IMR-90 (cell line): ENCODE measurements at regions not wholly inside any gene's neighbourhood (a gene's known extent, or its start where the extent isn't known, plus 50 kb on each side); places are given as distances from the start of the nearest gene placed in this dataset.

Experiments
- ATAC-seq: fragments of 200-7000 bp; cut with Tn5 transposase; 2 replicates; pipeline ENCODE4 v1.9.1; 2020; ENCODE audit warnings: low read depth, mild to moderate bottlenecking, moderate library complexity
- BruUV-seq: library from RNA; stranded (reverse); fragments of 400-500 nt; replicated peaks from 2 replicates; lab custom pipeline; 2021; lab: Mats Ljungman, UMichigan
- CTCF ChIA-PET: fragments of 300-600 bp; formaldehyde crosslinking; extraction: SDS; loops from one replicate; lab custom pipeline; 2021; ENCODE audit warnings: antibody characterized with exemption; lab: Yijun Ruan, JAX
- POLR2A ChIA-PET: fragments of 300-600 bp; sonication (Branson Sonifier 250); formaldehyde crosslinking; loops from one replicate; lab custom pipeline; 2022; ENCODE audit warnings: antibody characterized with exemption; ENCODE audit not compliant: unreplicated experiment; lab: Charles Lee
- DNase-seq: peaks from one replicate; pipeline ENCODE4 v3.0.0; 2013
- H2AFZ ChIP-seq: replicated peaks from 2 replicates; pipeline ENCODE3; 2013; ENCODE audit warnings: low read length, mild to moderate bottlenecking; ENCODE audit not compliant: poor library complexity
- H2AK5ac ChIP-seq: 2 replicates; pipeline ENCODE4 v1.6.1; 2013; ENCODE audit warnings: low read depth, low read length, inconsistent platforms
- H2AK9ac ChIP-seq: replicated peaks from 2 replicates; pipeline ENCODE3; 2013; ENCODE audit warnings: mild to moderate bottlenecking, low read depth, low read length, moderate library complexity; ENCODE audit not compliant: poor library complexity
- H2BK120ac ChIP-seq: 2 replicates; pipeline ENCODE4 v1.6.1; 2013; ENCODE audit warnings: low read depth, low read length, inconsistent platforms
- H2BK15ac ChIP-seq: 3 replicates; pipeline ENCODE4 v1.6.1; 2013; ENCODE audit warnings: low read depth, low read length, inconsistent platforms
- H2BK20ac ChIP-seq: 2 replicates; pipeline ENCODE4 v1.6.1; 2013; ENCODE audit warnings: low read depth, mild to moderate bottlenecking, inconsistent platforms, low read length, moderate library complexity
- H2BK5ac ChIP-seq: 2 replicates; pipeline ENCODE4 v1.6.1; 2013; ENCODE audit warnings: mild to moderate bottlenecking, low read depth, low read length, inconsistent platforms; ENCODE audit not compliant: poor library complexity, severe bottlenecking
- H3K14ac ChIP-seq: replicated peaks from 2 replicates; pipeline ENCODE4 v1.6.1; 2013; ENCODE audit warnings: low read depth, low read length, inconsistent platforms
- H3K18ac ChIP-seq: 2 replicates; pipeline ENCODE4 v1.6.1; 2013; ENCODE audit warnings: low read depth, low read length, control low read depth
- H3K23ac ChIP-seq: 2 replicates; pipeline ENCODE4 v1.6.1; 2013; ENCODE audit warnings: low read depth, low read length, inconsistent platforms
- H3K27ac ChIP-seq: 2 replicates; pipeline ENCODE4 v1.5.1; 2013; ENCODE audit warnings: mild to moderate bottlenecking, control low read depth, low read length; ENCODE audit not compliant: insufficient read depth
- H3K27me3 ChIP-seq: 2 replicates; pipeline ENCODE4 v1.6.1; 2013; ENCODE audit warnings: low read length; ENCODE audit not compliant: control insufficient read depth, insufficient read depth
- H3K36me3 ChIP-seq: 2 replicates; pipeline ENCODE4 v1.6.1; 2013; ENCODE audit warnings: low read length, mixed read lengths; ENCODE audit not compliant: control insufficient read depth, insufficient read depth
- H3K4ac ChIP-seq: 2 replicates; pipeline ENCODE4 v1.6.1; 2013; ENCODE audit warnings: low read depth, low read length, inconsistent platforms
- H3K4me1 ChIP-seq: 2 replicates; pipeline ENCODE4 v1.6.1; 2013; ENCODE audit warnings: low read length, mixed read lengths; ENCODE audit not compliant: control insufficient read depth, insufficient read depth
- H3K4me2 ChIP-seq: 2 replicates; pipeline ENCODE4 v1.6.1; 2013; ENCODE audit warnings: low read depth, mild to moderate bottlenecking, control low read depth, low read length, moderate library complexity
- H3K4me3 ChIP-seq: 2 replicates; pipeline ENCODE4 v1.5.1; 2013; ENCODE audit warnings: low read depth, mild to moderate bottlenecking, control low read depth, low read length, moderate library complexity; ENCODE audit not compliant: insufficient read depth
- H3K56ac ChIP-seq: 2 replicates; pipeline ENCODE4 v1.6.1; 2013; ENCODE audit warnings: low read length, inconsistent platforms; ENCODE audit not compliant: insufficient read depth; ENCODE audit errors: extremely low read depth
- H3K79me1 ChIP-seq, 2 experiments: 2 replicates each; pipeline ENCODE4 v1.6.1; 2013; ENCODE audit warnings: low read length in 2 of 2, inconsistent platforms in 1 of 2, low read depth in 1 of 2
- H3K9ac ChIP-seq: 2 replicates; pipeline ENCODE4 v1.6.1; 2013; ENCODE audit warnings: low read depth, low read length, control low read depth
- H3K9me1 ChIP-seq: 2 replicates; pipeline ENCODE4 v1.6.1; 2013; ENCODE audit warnings: low read length, inconsistent platforms; ENCODE audit not compliant: insufficient read depth
- H3K9me3 ChIP-seq: 2 replicates; pipeline ENCODE4 v1.6.1; 2013; ENCODE audit warnings: low read length; ENCODE audit not compliant: control insufficient read depth, insufficient read depth
- H4K20me1 ChIP-seq: 2 replicates; pipeline ENCODE4 v1.6.1; 2013; ENCODE audit warnings: low read length, inconsistent platforms; ENCODE audit not compliant: insufficient read depth
- H4K5ac ChIP-seq: 2 replicates; pipeline ENCODE4 v1.6.1; 2013; ENCODE audit warnings: mild to moderate bottlenecking, low read depth, low read length, control low read depth
- H4K8ac ChIP-seq, 2 experiments: 2 replicates each; pipeline ENCODE4 v1.6.1; 2013; ENCODE audit warnings: low read depth in 2 of 2, low read length in 2 of 2, control low read depth in 1 of 2, inconsistent platforms in 1 of 2
- H4K91ac ChIP-seq: 2 replicates; pipeline ENCODE4 v1.6.1; 2013; ENCODE audit warnings: low read depth, low read length, inconsistent platforms; ENCODE audit not compliant: insufficient read depth
- CEBPB ChIP-seq: IDR thresholded peaks from 2 replicates; pipeline ENCODE4 v1.6.1; 2012; ENCODE audit warnings: low read depth, low read length, improper control_type of control experiment
- CHD1 ChIP-seq: IDR thresholded peaks from 2 replicates; pipeline ENCODE4 v1.6.1; 2012; ENCODE audit warnings: low read depth, low read length, improper control_type of control experiment
- FOS ChIP-seq: fragments of 150-350 bp; IDR thresholded peaks from 2 replicates; pipeline ENCODE4 v1.6.1; 2016; ENCODE audit warnings: low read depth, low read length
- MAFK ChIP-seq: IDR thresholded peaks from 2 replicates; pipeline ENCODE4 v1.6.1; 2012; ENCODE audit warnings: low read depth, low read length, improper control_type of control experiment
- MAZ ChIP-seq: IDR thresholded peaks from 2 replicates; pipeline ENCODE4 v1.6.1; 2012; ENCODE audit warnings: low read depth, mild to moderate bottlenecking, low read length, improper control_type of control experiment, moderate library complexity, borderline replicate concordance
- MXI1 ChIP-seq: IDR thresholded peaks from 2 replicates; pipeline ENCODE4 v1.6.1; 2012; ENCODE audit warnings: low read depth, mild to moderate bottlenecking, low read length, moderate library complexity, borderline replicate concordance
- POLR2A ChIP-seq: IDR thresholded peaks from 2 replicates; pipeline ENCODE4 v1.6.1; 2012; ENCODE audit warnings: mild to moderate bottlenecking, low read depth, low read length
- RAD21 ChIP-seq: IDR thresholded peaks from 2 replicates; pipeline ENCODE4 v1.6.1; 2012; ENCODE audit warnings: low read length, improper control_type of control experiment
- RFX5 ChIP-seq: IDR thresholded peaks from 2 replicates; pipeline ENCODE4 v1.8.0; 2012; ENCODE audit warnings: low read depth, mild to moderate bottlenecking, low read length, moderate library complexity
- SMC3 ChIP-seq: fragments of 150-350 bp; IDR thresholded peaks from 2 replicates; pipeline ENCODE4 v1.6.1; 2016; ENCODE audit warnings: low read depth, mild to moderate bottlenecking, antibody characterized with exemption, low read length, moderate library complexity
- WGBS, 2 experiments: methylation state at CpG; one replicate each; pipeline versions ENCODE4 v1.1.5 to v1.1.7; 2013; ENCODE audit warnings: missing lambda C conversion rate in 2 of 2; ENCODE audit not compliant: insufficient read length in 1 of 2; ENCODE audit errors: extremely low coverage in 2 of 2; 5-methylcytosine and 5-hydroxymethylcytosine counted together
- dilution Hi-C: fragments of 300-500 bp; cut with HindIII; formaldehyde crosslinking; loops from one replicate; pipeline ENCODE4 v1.14.3; 2018; ENCODE audit warnings: low sequenced_read_pairs; ENCODE audit not compliant: unreplicated experiment
- in situ Hi-C: fragments of 300-500 bp; cut with MboI; formaldehyde crosslinking; loops from 3 replicates; pipeline ENCODE4 v1.14.3; 2019; ENCODE audit warnings: low sequenced_read_pairs, inconsistent platforms, mixed read lengths
- intact Hi-C: fragments of 100-400 bp; cut with micrococcal nuclease; formaldehyde crosslinking; loops from 2 replicates; pipeline ENCODE4 v1.10.0; 2022
- TF ChIP-seq, protein P1 (sequence below): fragments of 150-350 bp; IDR thresholded peaks from 2 replicates; pipeline ENCODE4 v1.6.1; 2017; ENCODE audit warnings: mild to moderate bottlenecking, antibody characterized with exemption, low read length, low read depth
- TF ChIP-seq, protein P2 (sequence below): conservative IDR thresholded peaks from 2 replicates; pipeline ENCODE4 v1.5.1; 2012; ENCODE audit warnings: mild to moderate bottlenecking, low read depth, low read length, improper control_type of control experiment
- TF ChIP-seq, protein P3 (sequence below): fragments of 150-350 bp; IDR thresholded peaks from 2 replicates; pipeline ENCODE4 v1.6.1; 2016; ENCODE audit warnings: low read depth, mild to moderate bottlenecking, low read length, moderate library complexity, borderline replicate concordance

DNA sequence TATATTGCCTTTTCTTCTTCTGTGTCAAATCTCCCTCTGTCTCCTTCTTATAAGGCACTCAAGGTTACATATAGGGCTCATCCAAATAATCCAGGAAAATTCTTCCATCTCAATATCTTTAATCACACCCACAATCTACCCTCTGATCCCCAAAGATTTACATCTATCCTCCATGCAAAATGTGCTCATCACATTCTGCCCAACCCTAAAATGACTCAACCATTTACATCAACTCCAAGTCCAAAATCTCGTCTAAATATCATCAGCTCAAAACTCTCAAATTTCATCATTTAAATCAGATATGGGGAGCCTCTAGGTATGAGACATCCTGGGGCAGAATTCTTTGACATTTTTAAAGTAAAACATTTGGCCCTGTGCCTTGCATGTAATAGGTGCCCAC is 1349.8 kb downstream of the SUCLG1 start:
- H3K9me3 ChIP-seq, result no peaks in the 10 kb centered on the region
- H3K36me3 ChIP-seq, result no peaks in the 10 kb centered on the region
- H3K79me1 ChIP-seq, result no peaks in the 10 kb centered on the region
- H2BK5ac ChIP-seq, result no peak overlapping the region
- no peak overlapping the region for H2BK15ac ChIP-seq
- H3K9ac ChIP-seq, result no peak overlapping the region
- no peak overlapping the region for H4K8ac ChIP-seq
- H3K4me3 ChIP-seq, result no peak overlapping the region
- in situ Hi-C loops, result no loop called here
- no peak overlapping the region for H2AK9ac ChIP-seq
- WGBS, 2 experiments, result no CpG with 5 or more reads among the region's 1 CpG
- H2BK120ac ChIP-seq, result no peak overlapping the region
- no peak for DNase-seq
- H4K91ac ChIP-seq, result no peak overlapping the region
- no peaks in the 10 kb centered on the region for H4K20me1 ChIP-seq
- no peak overlapping the region for H3K18ac ChIP-seq
- no peak overlapping the region for H3K56ac ChIP-seq
- H2AFZ ChIP-seq, result no peak overlapping the region
- ChIA-PET CTCF (interaction anchor here (0.7 kb wide), 1 partner anchor 9 kb away, joined by 3 read pairs; no protein-coding TSS in a partner anchor), POLR2A (no interaction called here)
- BruUV-seq, result no TSS peak
- H2BK20ac ChIP-seq, result no peak overlapping the region
- H3K4me2 ChIP-seq, result no peak overlapping the region
- dilution Hi-C loops, result no loop called here
- H3K4me1 ChIP-seq, result no peaks in the 10 kb centered on the region; the same call in 1 of the 2 replicates
- no peak overlapping the region for H4K5ac ChIP-seq
- H3K23ac ChIP-seq, result no peak overlapping the region
- ATAC-seq, result no peak
- no peak overlapping the region for H2AK5ac ChIP-seq
- no peak for TF ChIP-seq CHD1
- TF ChIP-seq MXI1, result no peak
- no peak for TF ChIP-seq CEBPB
- TF ChIP-seq, protein P1, sequence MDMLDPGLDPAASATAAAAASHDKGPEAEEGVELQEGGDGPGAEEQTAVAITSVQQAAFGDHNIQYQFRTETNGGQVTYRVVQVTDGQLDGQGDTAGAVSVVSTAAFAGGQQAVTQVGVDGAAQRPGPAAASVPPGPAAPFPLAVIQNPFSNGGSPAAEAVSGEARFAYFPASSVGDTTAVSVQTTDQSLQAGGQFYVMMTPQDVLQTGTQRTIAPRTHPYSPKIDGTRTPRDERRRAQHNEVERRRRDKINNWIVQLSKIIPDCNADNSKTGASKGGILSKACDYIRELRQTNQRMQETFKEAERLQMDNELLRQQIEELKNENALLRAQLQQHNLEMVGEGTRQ, result no peak
- no peak for TF ChIP-seq MAFK
- no peak for TF ChIP-seq RFX5
- TF ChIP-seq, protein P2, sequence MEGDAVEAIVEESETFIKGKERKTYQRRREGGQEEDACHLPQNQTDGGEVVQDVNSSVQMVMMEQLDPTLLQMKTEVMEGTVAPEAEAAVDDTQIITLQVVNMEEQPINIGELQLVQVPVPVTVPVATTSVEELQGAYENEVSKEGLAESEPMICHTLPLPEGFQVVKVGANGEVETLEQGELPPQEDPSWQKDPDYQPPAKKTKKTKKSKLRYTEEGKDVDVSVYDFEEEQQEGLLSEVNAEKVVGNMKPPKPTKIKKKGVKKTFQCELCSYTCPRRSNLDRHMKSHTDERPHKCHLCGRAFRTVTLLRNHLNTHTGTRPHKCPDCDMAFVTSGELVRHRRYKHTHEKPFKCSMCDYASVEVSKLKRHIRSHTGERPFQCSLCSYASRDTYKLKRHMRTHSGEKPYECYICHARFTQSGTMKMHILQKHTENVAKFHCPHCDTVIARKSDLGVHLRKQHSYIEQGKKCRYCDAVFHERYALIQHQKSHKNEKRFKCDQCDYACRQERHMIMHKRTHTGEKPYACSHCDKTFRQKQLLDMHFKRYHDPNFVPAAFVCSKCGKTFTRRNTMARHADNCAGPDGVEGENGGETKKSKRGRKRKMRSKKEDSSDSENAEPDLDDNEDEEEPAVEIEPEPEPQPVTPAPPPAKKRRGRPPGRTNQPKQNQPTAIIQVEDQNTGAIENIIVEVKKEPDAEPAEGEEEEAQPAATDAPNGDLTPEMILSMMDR, result no peak
- TF ChIP-seq, protein P3, sequence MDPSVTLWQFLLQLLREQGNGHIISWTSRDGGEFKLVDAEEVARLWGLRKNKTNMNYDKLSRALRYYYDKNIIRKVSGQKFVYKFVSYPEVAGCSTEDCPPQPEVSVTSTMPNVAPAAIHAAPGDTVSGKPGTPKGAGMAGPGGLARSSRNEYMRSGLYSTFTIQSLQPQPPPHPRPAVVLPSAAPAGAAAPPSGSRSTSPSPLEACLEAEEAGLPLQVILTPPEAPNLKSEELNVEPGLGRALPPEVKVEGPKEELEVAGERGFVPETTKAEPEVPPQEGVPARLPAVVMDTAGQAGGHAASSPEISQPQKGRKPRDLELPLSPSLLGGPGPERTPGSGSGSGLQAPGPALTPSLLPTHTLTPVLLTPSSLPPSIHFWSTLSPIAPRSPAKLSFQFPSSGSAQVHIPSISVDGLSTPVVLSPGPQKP, result no peak
- TF ChIP-seq SMC3, result no peak
- TF ChIP-seq FOS, result no peak
- no peak for TF ChIP-seq MAZ
- no peak for TF ChIP-seq RAD21
- TF ChIP-seq POLR2A, result no peak
- H3K4ac ChIP-seq, result no peak overlapping the region
- intact Hi-C loops, result no loop called here
- no peak overlapping the region for H3K14ac ChIP-seq
- H3K27ac ChIP-seq, result no peak overlapping the region
- H3K27me3 ChIP-seq, result no peaks in the 10 kb centered on the region
- H3K9me1 ChIP-seq, result peaks cover under 1% of the 10 kb centered on the region; the same call in 1 of the 2 replicates
